ENCODE measurements at regions not wholly inside any gene's neighbourhood (a gene's known extent, or its start where the extent isn't known, plus 50 kb on each side); places are given as distances from the start of the nearest gene placed in this dataset.

GRCh38 chr5:36491856-36492255 is 114.5 kb upstream of the SLC1A3 start:
- no peak for TF ChIP-seq EZH2 (IDR thresholded peaks at IDR 0.05)
- TF ChIP-seq POLR2AphosphoS5 (IDR thresholded peaks at IDR 0.05; ENCODE audit: borderline replicate concordance, low read depth, low read length) = no peak
